ENCODE measurements at regions not wholly inside any gene's neighbourhood (a gene's known extent, or its start where the extent isn't known, plus 50 kb on each side); places are given as distances from the start of the nearest gene placed in this dataset.

DNA sequence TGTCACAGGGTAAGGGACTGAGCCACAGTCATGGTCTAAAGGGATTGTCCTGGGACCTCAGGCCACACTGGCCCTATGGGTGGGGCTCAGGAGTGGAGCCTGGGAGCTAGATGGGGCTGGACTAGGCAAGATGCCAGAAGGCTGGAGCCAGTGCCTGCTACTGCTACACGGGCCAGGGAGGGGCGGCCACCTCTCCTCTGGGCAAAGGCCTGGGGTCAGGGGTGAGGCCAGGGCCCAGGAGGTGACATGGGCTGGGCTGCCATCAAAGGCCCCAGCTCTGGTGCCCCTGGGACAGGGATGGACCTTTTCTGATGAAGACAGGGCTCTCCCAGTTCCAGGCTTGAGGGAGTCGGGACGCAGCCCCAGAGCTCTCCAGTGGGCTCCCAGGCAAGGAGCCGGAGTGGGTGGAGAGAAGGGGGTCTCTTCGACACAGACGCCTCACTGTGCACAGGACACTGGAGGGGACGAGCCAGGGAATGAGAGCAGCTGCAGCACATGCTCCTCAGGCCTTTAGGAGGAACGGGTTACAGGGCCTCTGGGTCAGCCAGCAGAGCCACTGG lies 62.1 kb upstream of the IQSEC1 start:
- Histone ChIP-seq H3K9me3 (no peaks in the 10 kb centered on the region), H3K4me1 (no peaks in the 10 kb centered on the region), H3K4me3 (no peak overlapping the region), H3K9ac (ENCODE audit: low read depth in 2 of 2, low read length in 2 of 2) (no peak overlapping the region), H3K27me3 (no peaks in the 10 kb centered on the region), H3K27ac (no peak overlapping the region), H3K36me3 (no peaks in the 10 kb centered on the region)
- intact Hi-C loops (cut with DNase I), result no loop called here
- DNase-seq, result no peak
- TF ChIP-seq, protein P1, sequence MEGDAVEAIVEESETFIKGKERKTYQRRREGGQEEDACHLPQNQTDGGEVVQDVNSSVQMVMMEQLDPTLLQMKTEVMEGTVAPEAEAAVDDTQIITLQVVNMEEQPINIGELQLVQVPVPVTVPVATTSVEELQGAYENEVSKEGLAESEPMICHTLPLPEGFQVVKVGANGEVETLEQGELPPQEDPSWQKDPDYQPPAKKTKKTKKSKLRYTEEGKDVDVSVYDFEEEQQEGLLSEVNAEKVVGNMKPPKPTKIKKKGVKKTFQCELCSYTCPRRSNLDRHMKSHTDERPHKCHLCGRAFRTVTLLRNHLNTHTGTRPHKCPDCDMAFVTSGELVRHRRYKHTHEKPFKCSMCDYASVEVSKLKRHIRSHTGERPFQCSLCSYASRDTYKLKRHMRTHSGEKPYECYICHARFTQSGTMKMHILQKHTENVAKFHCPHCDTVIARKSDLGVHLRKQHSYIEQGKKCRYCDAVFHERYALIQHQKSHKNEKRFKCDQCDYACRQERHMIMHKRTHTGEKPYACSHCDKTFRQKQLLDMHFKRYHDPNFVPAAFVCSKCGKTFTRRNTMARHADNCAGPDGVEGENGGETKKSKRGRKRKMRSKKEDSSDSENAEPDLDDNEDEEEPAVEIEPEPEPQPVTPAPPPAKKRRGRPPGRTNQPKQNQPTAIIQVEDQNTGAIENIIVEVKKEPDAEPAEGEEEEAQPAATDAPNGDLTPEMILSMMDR (IDR thresholded peaks at IDR 0.05), result no peak

DNA sequence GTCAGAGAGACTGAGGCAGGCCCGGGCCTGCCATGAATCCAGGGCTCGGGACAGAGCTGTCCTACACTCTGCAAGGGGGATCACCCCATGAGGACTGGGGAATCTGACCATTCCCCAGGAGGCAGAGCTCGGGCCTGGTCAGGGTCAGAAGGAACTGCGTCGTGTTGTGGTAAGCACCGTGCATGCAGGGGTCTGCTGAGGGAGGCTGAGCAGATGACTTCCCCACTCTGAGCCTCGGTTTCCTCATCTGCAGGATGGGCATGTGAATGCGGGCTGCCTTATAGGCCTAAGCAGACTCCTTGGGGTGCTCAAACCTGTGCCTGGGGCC lies 61.6 kb upstream of the IQSEC1 start:
- Histone ChIP-seq H3K9me3 (no peaks in the 10 kb centered on the region), H3K9ac (ENCODE audit: low read depth in 2 of 2, low read length in 2 of 2) (no peak overlapping the region), H3K4me3 (no peak overlapping the region), H3K36me3 (no peaks in the 10 kb centered on the region), H3K4me1 (no peaks in the 10 kb centered on the region), H3K27me3 (no peaks in the 10 kb centered on the region), H3K27ac (no peak overlapping the region)
- TF ChIP-seq, protein P1 (IDR thresholded peaks at IDR 0.05), result no peak
- no peak for DNase-seq
- intact Hi-C loops (cut with DNase I), result no loop called here

DNA sequence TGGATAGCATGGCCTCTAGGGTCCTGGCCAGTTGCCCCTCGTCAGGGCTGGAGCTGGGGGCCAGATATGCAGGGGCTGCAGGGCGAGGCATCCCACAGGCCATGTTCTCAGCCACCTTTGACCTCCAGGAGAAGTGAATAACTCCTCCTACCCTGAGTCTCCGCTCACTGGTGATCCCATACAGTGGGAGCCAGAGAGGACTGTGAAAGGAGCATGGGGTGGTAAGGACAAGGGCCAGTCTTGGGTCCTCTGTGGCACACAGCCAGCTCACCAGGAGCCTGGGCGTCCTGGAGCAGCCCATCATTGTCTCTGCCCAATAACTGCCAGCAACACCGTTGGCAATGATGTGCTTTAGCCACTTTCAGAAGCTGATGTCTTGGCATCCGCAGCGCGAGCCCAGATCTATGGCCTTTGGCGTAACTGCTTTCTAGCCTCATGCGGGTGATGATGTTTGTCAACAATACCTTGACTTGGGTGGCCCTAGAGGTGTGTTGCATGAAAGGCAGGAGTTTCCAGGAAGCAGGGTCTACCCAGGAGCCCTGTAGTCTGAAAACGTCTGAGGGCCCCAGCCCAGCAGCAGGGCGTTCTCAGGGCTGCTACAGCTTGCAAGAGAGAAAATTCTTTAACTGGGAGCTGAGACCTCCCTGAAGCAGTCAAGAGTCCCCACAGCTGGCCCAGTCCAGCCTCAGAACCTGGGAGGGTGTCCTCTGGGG lies 61.1 kb upstream of the IQSEC1 start:
- Histone ChIP-seq H3K27me3 (no peaks in the 10 kb centered on the region), H3K27ac (no peak overlapping the region), H3K36me3 (no peaks in the 10 kb centered on the region), H3K9me3 (no peaks in the 10 kb centered on the region), H3K9ac (ENCODE audit: low read depth in 2 of 2, low read length in 2 of 2) (no peak overlapping the region), H3K4me1 (no peaks in the 10 kb centered on the region), H3K4me3 (no peak overlapping the region)
- TF ChIP-seq, protein P1 (IDR thresholded peaks at IDR 0.05), result no peak
- no peak for DNase-seq
- intact Hi-C loops (cut with DNase I), result no loop called here

DNA sequence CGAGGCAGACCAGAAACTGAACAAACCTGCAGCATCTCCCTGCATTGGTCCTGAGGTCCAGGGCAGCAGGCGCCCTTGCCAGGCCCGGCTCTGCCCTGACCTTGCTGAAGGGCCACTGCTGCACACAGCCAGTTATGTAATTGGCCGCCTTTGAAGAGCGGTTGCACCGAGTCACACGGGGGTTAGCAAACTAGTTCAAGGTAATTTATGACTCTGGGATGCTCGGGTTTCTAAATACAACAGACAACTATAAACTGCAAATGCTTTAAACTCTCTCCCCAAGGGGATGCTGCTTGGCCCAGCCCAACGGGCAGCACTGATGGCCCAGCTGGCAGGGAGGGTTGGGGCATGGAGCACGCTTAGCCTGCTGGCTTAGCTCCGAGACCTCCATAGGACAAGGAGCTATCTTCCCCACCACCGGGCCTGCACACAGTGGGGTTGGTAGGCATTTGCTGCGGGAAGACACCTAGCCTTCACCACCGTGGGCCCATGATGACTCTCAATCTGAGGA lies 60.3 kb upstream of the IQSEC1 start:
- Histone ChIP-seq H3K36me3 (no peaks in the 10 kb centered on the region), H3K27me3 (no peaks in the 10 kb centered on the region), H3K9ac (ENCODE audit: low read depth in 2 of 2, low read length in 2 of 2) (no peak overlapping the region), H3K27ac (no peak overlapping the region), H3K4me3 (no peak overlapping the region), H3K9me3 (no peaks in the 10 kb centered on the region), H3K4me1 (no peaks in the 10 kb centered on the region)
- intact Hi-C loops (cut with DNase I), result no loop called here
- TF ChIP-seq, protein P1 (IDR thresholded peaks at IDR 0.05), result no peak
- DNase-seq, result no peak

DNA sequence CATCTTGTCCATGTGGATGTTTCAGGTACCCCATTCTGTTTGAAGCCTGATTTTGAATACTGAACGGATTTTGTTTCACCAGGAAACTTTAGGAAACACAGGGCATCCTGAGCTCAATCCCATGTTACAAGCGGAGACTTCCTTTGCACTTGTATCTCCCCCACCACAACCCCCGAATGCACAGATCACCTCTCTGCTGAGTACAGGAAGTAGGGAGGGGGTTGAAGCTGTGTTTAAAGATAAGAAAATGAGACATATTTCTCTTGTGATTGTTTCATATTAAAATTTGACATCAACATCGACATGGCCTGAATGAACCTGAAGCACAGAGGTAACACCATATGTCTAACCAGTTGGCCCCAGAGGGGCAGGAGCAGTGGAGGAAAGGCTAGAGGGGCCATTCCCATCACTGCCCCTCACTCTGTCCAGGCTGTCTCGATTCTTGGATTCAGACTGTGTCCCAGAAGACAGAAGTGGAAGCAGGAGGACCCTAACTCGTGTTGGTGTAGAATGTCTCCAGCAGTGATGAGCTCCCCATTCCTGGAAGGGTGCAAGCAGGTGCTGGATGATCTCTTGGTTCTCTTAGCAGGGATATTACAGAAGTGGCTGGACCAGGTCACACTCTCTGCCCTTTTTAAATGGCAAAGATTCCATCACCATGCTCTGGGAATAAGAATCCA lies 59.6 kb upstream of the IQSEC1 start:
- no peaks in the 10 kb centered on the region for H3K4me1 ChIP-seq
- no peak overlapping the region for H3K27ac ChIP-seq
- no peak for DNase-seq
- H3K4me3 ChIP-seq, result no peak overlapping the region
- H3K27me3 ChIP-seq, result no peaks in the 10 kb centered on the region
- H3K9me3 ChIP-seq, result no peaks in the 10 kb centered on the region
- intact Hi-C loops (cut with DNase I), result no loop called here
- TF ChIP-seq, protein P1 (IDR thresholded peaks at IDR 0.05), result no peak
- no peaks in the 10 kb centered on the region for H3K36me3 ChIP-seq
- H3K9ac ChIP-seq (ENCODE audit: low read depth in 2 of 2, low read length in 2 of 2), result no peak overlapping the region
